Sigmoid colon (tissue), 6 donors: ENCODE measurements at regions not wholly inside any gene's neighbourhood (a gene's known extent, or its start where the extent isn't known, plus 50 kb on each side); places are given as distances from the start of the nearest gene placed in this dataset.

ENCODE experiments used
- DNase-seq: peaks from one replicate; pipeline ENCODE4 v3.0.0-alpha.2; 2019
- H3K27ac ChIP-seq, 4 donors: fragments of 200-600 bp; sonication (generic); one replicate each; pipeline ENCODE4 v1.5.1; 2016 to 2019; ENCODE audit warnings: mild to moderate bottlenecking in 1 of 4
- H3K27me3 ChIP-seq, 3 donors: fragments of 200-600 bp; sonication (generic); one replicate each; pipeline ENCODE4 v1.5.1; 2019; ENCODE audit warnings: mild to moderate bottlenecking in 1 of 3
- H3K36me3 ChIP-seq, 4 donors: fragments of 200-600 bp; sonication (generic); one replicate each; pipeline ENCODE4 v1.5.1; 2016 to 2019
- H3K4me1 ChIP-seq, 4 donors: fragments of 200-600 bp; sonication (generic); one replicate each; pipeline ENCODE4 v1.5.1; 2017 to 2019
- H3K4me3 ChIP-seq, 4 donors: fragments of 200-600 bp; sonication (generic); one replicate each; pipeline ENCODE4 v1.5.1; 2017 to 2019; ENCODE audit warnings: mild to moderate bottlenecking in 2 of 4, moderate library complexity in 1 of 4
- H3K9me3 ChIP-seq, 4 donors: fragments of 200-600 bp in 3 of 4; sonication (generic) in 3 of 4; one replicate each; pipeline versions ENCODE4 v1.5.1 to v1.6.1; 2013 to 2019
- CTCF ChIP-seq, 4 experiments: fragments of 450-650 bp in 3 of 4; fragments of 200-600 bp in 1 of 4; IDR thresholded peaks; one replicate each; pipeline ENCODE4 v1.5.1; 2016 to 2019; ENCODE audit warnings: antibody characterized with exemption in 4 of 4, mild to moderate bottlenecking in 3 of 4, moderate library complexity in 2 of 4
- EP300 ChIP-seq, 4 donors: sonication (generic); formaldehyde crosslinking; IDR thresholded peaks; one replicate each; pipeline ENCODE4 v1.6.1; 2017; ENCODE audit warnings: antibody characterized with exemption in 4 of 4
- POLR2A ChIP-seq, 2 donors: fragments of 450-650 bp; IDR thresholded peaks; one replicate each; pipeline ENCODE4 v1.6.1; 2016; ENCODE audit warnings: antibody characterized with exemption in 2 of 2, mild to moderate bottlenecking in 2 of 2, moderate library complexity in 2 of 2
- POLR2AphosphoS5 ChIP-seq, 4 donors: sonication (generic); formaldehyde crosslinking; IDR thresholded peaks; one replicate each; pipeline ENCODE4 v1.6.1; 2017; ENCODE audit warnings: antibody characterized with exemption in 4 of 4
- WGBS, 2 donors: extraction: QIAGEN DNeasy Blood & Tissue Kit; methylation state at CpG; one replicate each; pipeline ENCODE4 v1.1.7; 2013; 5-methylcytosine and 5-hydroxymethylcytosine counted together
- intact Hi-C: fragments of 100-400 bp; cut with DNase I; formaldehyde crosslinking; loops from one replicate; pipeline ENCODE4 v1.15.1; 2023
- donor health status: healthy with polysubstance abuse.
- donor health status: healthy.

- Histone ChIP-seq H3K4me1 (no peaks in the 10 kb centered on the region), H3K9me3 (no peaks in the 10 kb centered on the region), H3K27ac (no peak overlapping the region), H3K4me3 (no peak overlapping the region), H3K36me3 (no peaks in the 10 kb centered on the region), H3K27me3 (no peaks in the 10 kb centered on the region)
- no peak for DNase-seq
- TF ChIP-seq POLR2AphosphoS5 (IDR thresholded peaks at IDR 0.05) (no peak), CTCF (IDR thresholded peaks at IDR 0.05) (no peak), POLR2A (IDR thresholded peaks at IDR 0.05) (no peak), EP300 (IDR thresholded peaks at IDR 0.05) (no peak)
- intact Hi-C loops: no loop called here
Measured at GRCh38 chr10:53130337-53130736, 357.8 kb upstream of the MBL2 start.

GRCh38 chr10:53127686-53128085 lies 355.1 kb upstream of the MBL2 start:
- 83 to 90% methylated on average over 4 of the region's 4 CpGs for WGBS, 2 donors
- no peak for DNase-seq
- no peaks in the 10 kb centered on the region for H3K36me3 ChIP-seq
- H3K9me3 ChIP-seq: no peaks in the 10 kb centered on the region
- H3K4me1 ChIP-seq: no peaks in the 10 kb centered on the region
- no peaks in the 10 kb centered on the region for H3K27me3 ChIP-seq
- no peak overlapping the region for H3K27ac ChIP-seq
- H3K4me3 ChIP-seq: no peak overlapping the region
- TF ChIP-seq POLR2AphosphoS5 (IDR thresholded peaks at IDR 0.05) (no peak), EP300 (IDR thresholded peaks at IDR 0.05) (no peak), POLR2A (IDR thresholded peaks at IDR 0.05) (no peak), CTCF (IDR thresholded peaks at IDR 0.05) (no peak)
- intact Hi-C loops: no loop called here

GRCh38 chr10:53123311-53123710 lies 350.7 kb upstream of the MBL2 start:
- Histone ChIP-seq H3K36me3 (no peaks in the 10 kb centered on the region), H3K27me3 (no peaks in the 10 kb centered on the region)
- 51 to 76% methylated on average over 4 of the region's 4 CpGs for WGBS, 2 donors

GRCh38 chr10:53122281-53122680 lies 349.7 kb upstream of the MBL2 start:
- Histone ChIP-seq H3K27ac (no peak overlapping the region), H3K4me1 (no peaks in the 10 kb centered on the region), H3K27me3 (no peaks in the 10 kb centered on the region), H3K4me3 (no peak overlapping the region), H3K9me3 (no peaks in the 10 kb centered on the region), H3K36me3 (no peaks in the 10 kb centered on the region)
- TF ChIP-seq POLR2AphosphoS5 (IDR thresholded peaks at IDR 0.05) (no peak), CTCF (IDR thresholded peaks at IDR 0.05) (no peak), POLR2A (IDR thresholded peaks at IDR 0.05) (no peak), EP300 (IDR thresholded peaks at IDR 0.05) (no peak)
- WGBS, 2 donors: 59 to 76% methylated on average over 4 of the region's 4 CpGs
- intact Hi-C loops: no loop called here
- no peak for DNase-seq

More at GRCh38 chr10:53123311-53123710, 350.7 kb upstream of the MBL2 start:
- Histone ChIP-seq H3K27ac (no peak overlapping the region), H3K4me3 (no peak overlapping the region), H3K9me3 (no peaks in the 10 kb centered on the region), H3K4me1 (no peaks in the 10 kb centered on the region)
- no peak for TF ChIP-seq CTCF (IDR thresholded peaks at IDR 0.05)
- TF ChIP-seq POLR2A (IDR thresholded peaks at IDR 0.05): no peak
- no peak for TF ChIP-seq EP300 (IDR thresholded peaks at IDR 0.05)
- no peak for TF ChIP-seq POLR2AphosphoS5 (IDR thresholded peaks at IDR 0.05)
- no peak for DNase-seq
- intact Hi-C loops: no loop called here

GRCh38 chr10:53115660-53116059 lies 343.1 kb upstream of the MBL2 start:
- intact Hi-C loops: no loop called here
- H3K4me1 ChIP-seq: no peaks in the 10 kb centered on the region
- TF ChIP-seq CTCF (IDR thresholded peaks at IDR 0.05): no peak
- TF ChIP-seq EP300 (IDR thresholded peaks at IDR 0.05): no peak
- TF ChIP-seq POLR2A (IDR thresholded peaks at IDR 0.05): no peak
- TF ChIP-seq POLR2AphosphoS5 (IDR thresholded peaks at IDR 0.05): no peak
- H3K9me3 ChIP-seq: peaks cover 0 to 2% (median 0%) of the 10 kb centered on the region in 4 donors
- H3K27me3 ChIP-seq: no peaks in the 10 kb centered on the region
- no peak overlapping the region for H3K27ac ChIP-seq
- WGBS, 2 donors: 82 to 88% methylated on average over 2 of the region's 2 CpGs
- H3K36me3 ChIP-seq: no peaks in the 10 kb centered on the region
- DNase-seq: no peak
- H3K4me3 ChIP-seq: no peak overlapping the region
